ENCODE measurements at regions not wholly inside any gene's neighbourhood (a gene's known extent, or its start where the extent isn't known, plus 50 kb on each side); places are given as distances from the start of the nearest gene placed in this dataset.

DNA sequence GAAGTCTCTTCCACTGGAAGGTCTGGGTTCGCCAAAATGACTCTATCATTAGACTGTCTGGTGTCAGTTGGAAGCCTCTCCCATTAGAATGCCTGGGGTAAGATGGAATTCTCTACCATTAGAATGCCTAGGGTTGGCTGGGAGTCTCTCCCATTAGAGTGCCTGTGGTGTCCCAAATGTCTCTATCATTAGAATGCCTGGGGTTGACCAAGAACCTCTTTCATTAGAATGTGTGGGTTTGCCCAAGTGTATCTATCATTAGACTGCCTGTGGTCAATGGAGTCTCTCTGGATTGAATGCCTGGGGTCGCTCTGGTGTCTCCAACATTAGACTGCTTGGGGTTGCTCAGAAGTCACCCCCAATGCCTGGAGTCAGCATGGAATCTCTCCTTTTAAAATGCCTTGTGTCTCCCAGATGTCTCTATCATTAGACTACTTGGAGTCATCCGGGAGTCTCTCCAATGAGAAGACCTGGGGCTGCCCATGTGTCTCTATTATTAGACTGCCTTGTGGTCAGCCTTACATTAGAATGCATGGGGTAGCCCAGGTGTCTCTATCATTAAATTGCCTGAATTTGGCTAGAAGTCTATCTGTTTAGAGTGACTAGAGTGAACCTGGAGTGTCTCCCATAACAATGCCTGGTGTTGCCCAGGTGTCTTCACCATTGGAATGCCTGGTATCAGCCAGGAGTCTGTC, 1518.4 kb downstream of the UQCRFS1 start:
- TF ChIP-seq, protein P1, sequence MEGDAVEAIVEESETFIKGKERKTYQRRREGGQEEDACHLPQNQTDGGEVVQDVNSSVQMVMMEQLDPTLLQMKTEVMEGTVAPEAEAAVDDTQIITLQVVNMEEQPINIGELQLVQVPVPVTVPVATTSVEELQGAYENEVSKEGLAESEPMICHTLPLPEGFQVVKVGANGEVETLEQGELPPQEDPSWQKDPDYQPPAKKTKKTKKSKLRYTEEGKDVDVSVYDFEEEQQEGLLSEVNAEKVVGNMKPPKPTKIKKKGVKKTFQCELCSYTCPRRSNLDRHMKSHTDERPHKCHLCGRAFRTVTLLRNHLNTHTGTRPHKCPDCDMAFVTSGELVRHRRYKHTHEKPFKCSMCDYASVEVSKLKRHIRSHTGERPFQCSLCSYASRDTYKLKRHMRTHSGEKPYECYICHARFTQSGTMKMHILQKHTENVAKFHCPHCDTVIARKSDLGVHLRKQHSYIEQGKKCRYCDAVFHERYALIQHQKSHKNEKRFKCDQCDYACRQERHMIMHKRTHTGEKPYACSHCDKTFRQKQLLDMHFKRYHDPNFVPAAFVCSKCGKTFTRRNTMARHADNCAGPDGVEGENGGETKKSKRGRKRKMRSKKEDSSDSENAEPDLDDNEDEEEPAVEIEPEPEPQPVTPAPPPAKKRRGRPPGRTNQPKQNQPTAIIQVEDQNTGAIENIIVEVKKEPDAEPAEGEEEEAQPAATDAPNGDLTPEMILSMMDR (IDR thresholded peaks at IDR 0.05), result no peak
- TF ChIP-seq POLR2A (IDR thresholded peaks at IDR 0.05), result no peak

Measured in heart left ventricle (tissue), 13 donors.